GM21529 (cell line): ENCODE measurements at regions not wholly inside any gene's neighbourhood (a gene's known extent, or its start where the extent isn't known, plus 50 kb on each side); places are given as distances from the start of the nearest gene placed in this dataset.
"Not testable (repeated sequence)": the region's sequence is repeated elsewhere in the genome, so short reads cannot be mapped to it uniquely, and the experiment has no call there.

ENCODE experiments used
- ATAC-seq: cut with Tn5 transposase; IDR thresholded peaks from one replicate; pipeline ENCODE4 v1.9.1; 2021; ENCODE audit not compliant: unreplicated experiment

DNA sequence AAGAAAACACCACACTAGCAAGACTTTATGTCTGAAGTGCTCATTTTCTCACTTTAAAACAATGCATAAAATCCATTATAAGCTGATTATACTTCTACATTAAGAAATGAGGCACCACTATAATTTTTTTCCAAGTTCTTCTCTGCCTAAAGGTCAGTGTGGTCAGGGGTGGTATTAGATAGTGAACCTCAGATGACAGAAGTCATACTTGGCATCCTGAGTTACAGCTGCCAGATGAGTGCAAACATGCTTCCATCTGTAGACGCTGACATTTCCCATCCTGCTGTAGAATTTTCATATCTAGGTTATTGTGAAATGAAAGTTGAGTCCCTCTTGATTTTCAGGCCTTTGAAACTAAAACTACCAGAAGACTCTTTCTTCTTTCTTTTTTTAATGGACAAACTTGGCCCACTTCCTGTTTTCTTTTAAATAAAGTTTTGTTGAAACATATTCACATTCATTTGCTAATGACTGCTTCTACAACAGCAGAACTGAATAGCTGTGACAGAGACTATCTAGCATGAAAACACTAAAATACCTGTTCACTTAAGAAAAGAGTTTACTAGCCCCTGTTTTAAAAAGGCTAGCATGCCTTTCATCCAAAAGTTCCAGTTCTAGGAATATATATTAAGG, 900.8 kb downstream of the XPNPEP1 start:
- ATAC-seq = no peak

GRCh38 chr10:109019001-109019424, 904.3 kb downstream of the XPNPEP1 start:
- ATAC-seq = no peak

- no peak for ATAC-seq
These were observed 915.8 kb downstream of the XPNPEP1 start for GRCh38 chr10:109007514-109007913.

- ATAC-seq = no peak
These were observed 932.9 kb downstream of the XPNPEP1 start for GRCh38 chr10:108990441-108990840.

DNA sequence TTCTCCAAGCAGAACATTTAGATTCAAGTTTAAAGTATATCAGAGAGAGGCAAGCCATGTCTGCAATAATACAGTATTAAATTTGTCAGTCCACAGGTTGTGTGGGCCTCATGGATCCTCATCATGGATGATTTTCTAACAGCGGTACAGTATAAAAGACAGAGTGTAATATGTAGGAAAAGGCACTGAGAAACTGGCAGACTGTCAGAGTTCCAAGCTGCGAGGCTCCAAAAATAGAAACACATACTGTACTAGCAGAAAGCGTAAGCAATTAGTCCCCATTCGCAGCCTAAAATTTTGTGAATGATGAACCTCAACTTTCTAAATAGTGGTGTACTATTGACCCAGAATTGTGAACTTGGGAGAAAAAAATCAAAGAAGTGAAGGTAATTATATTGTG, 933.3 kb downstream of the XPNPEP1 start:
- no peak for ATAC-seq

- ATAC-seq = no peak
These were observed 941.2 kb downstream of the XPNPEP1 start for GRCh38 chr10:108982159-108982558.

GRCh38 chr10:108980869-108981268, 942.4 kb downstream of the XPNPEP1 start:
- no peak for ATAC-seq

DNA sequence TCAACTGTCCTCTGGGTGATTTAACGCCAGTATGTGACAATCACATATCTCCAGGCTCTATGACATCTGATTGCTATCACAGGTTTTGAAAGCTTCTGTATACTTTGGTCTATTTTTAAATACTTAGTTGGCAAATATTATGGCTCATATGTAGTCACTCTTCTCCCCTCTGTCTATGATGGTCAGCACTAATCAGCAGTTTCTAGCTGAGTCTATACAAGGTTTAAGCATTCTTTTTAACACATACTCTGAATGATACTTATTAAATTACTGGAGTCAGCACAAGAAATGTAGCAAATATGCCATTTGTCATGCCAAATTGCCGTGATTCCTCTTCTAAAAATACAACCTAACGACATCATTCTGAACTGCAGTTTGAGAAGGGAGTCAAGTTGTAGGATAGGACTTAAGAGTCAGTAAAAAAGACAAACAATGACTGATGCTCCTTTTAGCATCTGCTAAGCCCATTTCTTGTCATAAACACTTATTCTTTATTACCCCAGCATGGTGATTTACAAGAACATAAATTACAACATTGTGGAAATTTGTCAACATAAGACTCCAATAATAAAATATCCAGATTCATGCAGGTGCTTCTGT, 947.8 kb downstream of the XPNPEP1 start:
- no peak for ATAC-seq

DNA sequence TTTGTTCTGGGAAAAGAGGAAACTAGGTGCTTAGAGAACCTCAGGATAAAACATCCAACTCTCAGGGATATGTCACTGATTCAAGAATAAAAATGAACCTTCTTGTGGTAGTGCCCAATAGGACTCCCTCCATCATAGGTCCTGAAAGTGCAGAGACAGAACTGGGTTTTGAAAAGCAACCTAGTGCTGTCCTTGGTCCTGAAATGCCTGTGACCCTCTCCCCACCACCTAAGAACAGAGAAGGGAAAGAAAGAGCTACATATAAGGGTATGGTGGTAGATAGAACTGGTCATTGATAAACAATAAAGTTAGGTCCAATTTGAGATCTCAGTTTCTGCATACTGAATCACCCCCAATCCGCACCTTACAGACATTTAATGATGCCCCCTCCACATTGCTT, 953.3 kb downstream of the XPNPEP1 start:
- ATAC-seq = no peak

DNA sequence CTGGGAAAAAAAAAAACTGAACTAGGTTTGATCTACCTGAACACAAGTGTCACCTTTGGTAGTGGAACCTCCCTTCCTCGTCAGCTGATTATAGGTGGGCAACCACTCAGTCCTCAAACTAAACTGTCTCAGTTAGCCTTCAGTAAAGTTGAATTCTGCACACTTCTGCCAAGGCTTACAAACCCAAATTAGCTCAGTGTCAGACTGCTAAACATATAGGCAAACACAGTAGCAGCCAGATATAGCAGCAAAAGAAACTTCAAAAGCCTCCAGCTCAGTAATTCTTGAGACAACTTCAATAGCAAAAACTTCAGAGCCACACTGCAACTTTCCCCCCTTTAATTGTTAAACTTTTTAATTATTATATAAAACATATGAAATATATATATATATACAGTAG, 956.9 kb downstream of the XPNPEP1 start:
- no peak for ATAC-seq

DNA sequence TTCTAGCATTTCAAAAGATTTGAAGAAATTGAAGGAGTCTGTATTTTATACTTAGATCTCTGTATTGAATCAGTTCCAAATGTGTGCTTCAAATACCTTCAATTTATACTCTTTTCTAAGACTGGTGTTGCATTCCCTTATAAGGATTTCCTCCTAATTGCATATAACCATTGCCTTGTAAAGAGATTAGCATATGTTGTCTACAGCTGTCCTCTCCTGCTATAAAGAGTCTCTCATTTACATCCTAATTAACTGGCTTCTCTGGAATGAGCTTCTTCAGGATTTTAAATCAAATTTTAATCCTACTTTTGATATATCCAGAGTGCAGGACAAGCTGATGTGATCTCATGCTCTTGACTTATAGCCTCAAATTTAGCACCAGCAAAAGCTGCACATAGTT, 957.3 kb downstream of the XPNPEP1 start:
- no peak for ATAC-seq

- ATAC-seq = no peak
These were observed 961.1 kb downstream of the XPNPEP1 start for GRCh38 chr10:108962172-108962571.

GRCh38 chr10:108957681-108958080, 965.6 kb downstream of the XPNPEP1 start:
- no peak for ATAC-seq

- no peak for ATAC-seq
These were observed 967.2 kb downstream of the XPNPEP1 start for GRCh38 chr10:108956149-108956548.

- ATAC-seq = not testable (repeated sequence)
These were observed 1003.3 kb downstream of the XPNPEP1 start for GRCh38 chr10:108920029-108920428.

GRCh38 chr10:108913300-108913699, 1010.0 kb downstream of the XPNPEP1 start:
- ATAC-seq = no peak

GRCh38 chr10:108911814-108912541, 1011.3 kb downstream of the XPNPEP1 start:
- ATAC-seq = peak; percentile 62

- ATAC-seq = no peak
These were observed 1015.2 kb downstream of the XPNPEP1 start for GRCh38 chr10:108908096-108908495.

GRCh38 chr10:108905821-108906220, 1017.5 kb downstream of the XPNPEP1 start:
- no peak for ATAC-seq

DNA sequence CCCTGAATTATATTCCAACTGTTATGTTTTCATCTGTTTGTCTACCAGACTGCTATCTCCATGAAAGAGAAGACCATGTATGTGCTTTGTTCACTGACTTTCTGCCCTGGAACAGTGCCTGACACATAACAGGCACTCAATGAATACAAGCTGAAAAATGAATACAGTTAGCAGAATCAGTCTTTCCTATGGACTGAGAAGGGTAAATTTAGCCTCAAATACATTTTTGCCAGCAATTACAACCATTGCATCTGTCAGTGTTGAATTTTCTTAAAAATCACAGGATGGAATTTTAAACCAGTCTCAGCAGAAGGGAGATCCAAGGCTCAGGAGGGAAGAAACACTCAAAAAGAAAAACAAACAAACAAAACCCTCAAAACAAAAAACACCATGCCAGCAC, 1018.1 kb downstream of the XPNPEP1 start:
- ATAC-seq = no peak

- ATAC-seq = no peak
These were observed 1019.0 kb downstream of the XPNPEP1 start for GRCh38 chr10:108904163-108904838.
